ENCODE measurements at regions not wholly inside any gene's neighbourhood (a gene's known extent, or its start where the extent isn't known, plus 50 kb on each side); places are given as distances from the start of the nearest gene placed in this dataset.

DNA sequence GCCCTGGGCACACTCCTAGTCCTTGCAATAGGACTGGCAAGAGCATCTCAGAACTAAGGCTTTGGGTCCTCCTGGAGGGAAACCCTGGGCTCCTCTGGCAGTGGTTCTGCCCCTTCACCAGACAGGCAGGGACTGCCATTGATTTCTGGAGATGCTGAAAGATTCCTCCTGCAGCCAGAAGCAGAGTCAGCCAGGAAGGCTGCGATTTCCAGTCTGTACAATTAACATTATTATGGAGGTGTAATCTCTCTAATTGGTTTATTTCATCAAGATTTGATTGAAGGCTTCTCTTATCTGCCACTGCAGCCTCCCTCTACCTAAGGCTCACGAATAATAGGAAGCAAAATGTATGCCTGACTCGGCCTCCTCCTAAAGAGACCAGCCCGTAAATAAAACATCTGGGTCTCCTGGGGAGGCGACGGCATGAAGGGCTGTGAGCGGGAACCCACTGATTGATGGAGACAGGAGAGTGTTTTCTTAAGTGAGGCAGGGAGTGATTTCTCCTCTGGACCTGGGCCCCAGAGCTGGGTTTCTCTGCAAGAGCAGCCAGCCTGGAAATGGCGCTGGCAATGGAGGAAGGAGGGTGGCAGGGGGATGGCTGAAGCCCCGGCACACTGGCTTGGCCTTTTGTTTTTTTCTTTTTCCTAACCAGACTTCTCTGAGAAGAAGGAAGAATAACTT lies 689.6 kb downstream of the DHX35 start:
- DNase-seq, result no peak

- no peak for DNase-seq
Measured at GRCh38 chr20:39646874-39647413, 684.8 kb downstream of the DHX35 start.

DNA sequence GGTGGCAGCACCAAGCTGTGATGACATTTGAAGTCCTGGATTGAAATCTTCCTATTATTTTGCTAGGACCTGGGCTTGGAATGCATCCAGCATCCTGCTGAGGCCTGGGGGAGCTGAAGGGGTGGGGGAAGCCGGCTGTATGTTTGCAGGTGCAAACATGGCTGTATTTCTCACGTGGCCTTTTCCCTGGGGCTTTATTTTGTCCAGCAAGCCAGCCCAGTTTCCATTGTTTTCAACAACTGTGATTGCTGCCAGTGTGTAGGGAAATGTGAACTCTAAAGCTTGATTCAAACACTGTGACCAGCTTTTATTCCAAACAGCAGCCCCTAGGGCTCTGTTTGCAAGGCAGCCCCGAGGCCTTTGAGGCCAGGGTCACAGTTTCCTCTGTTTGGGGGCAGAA lies 683.0 kb downstream of the DHX35 start:
- DNase-seq, result no peak

DNA sequence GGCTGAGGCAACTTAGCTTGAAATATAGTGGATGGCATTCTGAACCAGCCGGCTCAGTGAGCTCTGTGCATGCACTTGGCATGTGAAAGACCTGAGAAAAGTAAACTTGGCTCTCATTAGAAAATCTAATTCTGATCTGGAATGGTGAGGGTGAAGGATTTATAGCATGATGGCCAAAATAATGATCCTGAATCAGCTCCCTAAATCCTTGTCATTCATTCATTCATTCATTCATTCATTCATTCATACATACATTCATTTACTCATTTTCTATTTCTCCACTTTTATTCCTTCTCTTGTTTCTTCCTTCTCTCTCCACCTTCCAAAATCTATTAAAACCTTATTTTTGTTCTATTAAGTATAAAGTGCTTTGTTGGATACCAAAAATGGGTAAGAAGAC lies 681.1 kb downstream of the DHX35 start:
- DNase-seq, result no peak

GRCh38 chr20:39641423-39641822 lies 679.3 kb downstream of the DHX35 start:
- no peak for DNase-seq

GRCh38 chr20:39640147-39640546 lies 678.0 kb downstream of the DHX35 start:
- no peak for DNase-seq

DNA sequence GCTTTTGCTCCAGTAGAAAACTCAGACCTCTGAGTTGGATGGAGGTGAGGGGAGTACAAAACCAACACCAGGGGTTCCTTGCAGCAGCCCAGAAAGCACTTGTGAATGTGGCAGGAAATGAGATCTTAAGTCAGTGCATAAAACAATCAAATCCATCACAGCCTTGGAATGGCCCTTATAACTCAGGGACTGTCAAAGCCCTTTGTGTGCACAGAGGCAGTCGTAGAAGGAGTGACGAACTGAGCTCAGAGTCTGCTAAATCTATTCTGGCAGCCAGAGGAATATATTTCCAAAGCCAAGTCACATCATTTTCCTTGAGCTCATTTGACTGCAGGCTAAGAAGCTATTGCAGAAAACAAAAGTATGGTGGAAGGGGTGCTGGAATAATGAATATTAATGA lies 676.6 kb downstream of the DHX35 start:
- DNase-seq, result no peak

- no peak for DNase-seq
Measured at GRCh38 chr20:39633689-39634088, 671.5 kb downstream of the DHX35 start.

DNA sequence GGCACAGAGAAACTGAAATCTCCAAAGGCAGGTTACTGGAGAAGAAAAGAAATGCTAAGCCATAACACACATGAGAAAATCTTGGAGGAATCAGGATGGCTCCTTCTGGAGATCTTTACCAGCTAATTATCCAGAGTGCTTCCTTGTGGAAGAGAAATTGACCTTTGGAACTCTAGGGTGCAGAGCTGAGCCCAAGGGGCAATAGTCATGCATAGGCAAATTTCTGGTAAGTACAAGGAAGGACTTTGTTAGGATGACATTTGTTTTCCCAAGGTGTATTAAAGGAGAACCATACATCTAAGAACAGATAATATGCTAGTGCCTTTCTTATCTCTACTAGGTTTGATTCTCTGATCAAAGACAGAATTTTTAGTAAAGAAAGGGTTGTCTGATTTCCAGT lies 670.6 kb downstream of the DHX35 start:
- no peak for DNase-seq

DNA sequence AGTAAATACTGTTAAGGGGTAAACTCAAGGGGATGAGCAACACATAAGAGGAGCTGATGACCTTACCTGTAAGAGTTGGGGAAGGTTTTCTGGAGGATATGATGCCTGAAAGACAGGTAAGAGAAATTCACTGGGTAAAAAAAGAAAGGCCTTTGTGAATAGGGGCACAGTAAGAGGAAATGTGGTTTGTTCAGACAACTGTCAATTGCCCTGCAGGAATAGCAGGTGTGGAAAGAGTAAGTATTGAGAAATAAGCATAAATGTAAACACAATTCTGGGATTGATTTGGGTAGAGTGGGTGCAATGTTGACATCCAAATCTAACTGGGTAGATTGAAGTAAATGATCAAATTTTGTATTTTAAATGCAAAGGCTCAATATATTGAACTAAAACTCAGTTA lies 670.0 kb downstream of the DHX35 start:
- DNase-seq, result no peak

DNA sequence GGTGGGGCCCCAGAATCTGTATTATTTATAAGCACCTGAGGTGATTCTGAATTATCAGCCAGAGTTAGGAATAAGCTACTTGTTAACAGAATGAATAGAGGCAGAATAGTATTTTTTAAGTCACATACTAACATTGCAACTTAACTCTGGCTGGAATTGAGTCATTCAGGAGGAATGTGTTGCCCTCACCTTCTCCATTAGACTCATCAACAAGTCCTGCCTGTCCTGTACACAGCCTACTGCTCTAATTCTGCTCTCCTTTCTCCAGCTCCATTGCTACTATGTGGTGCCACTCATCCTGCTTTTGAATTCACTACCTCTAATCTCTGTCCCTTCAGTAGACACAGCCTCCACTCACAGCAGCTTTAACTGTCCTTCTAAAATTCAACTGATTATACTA lies 669.4 kb downstream of the DHX35 start:
- no peak for DNase-seq

- no peak for DNase-seq
Measured at GRCh38 chr20:39630215-39630908, 668.2 kb downstream of the DHX35 start.

DNA sequence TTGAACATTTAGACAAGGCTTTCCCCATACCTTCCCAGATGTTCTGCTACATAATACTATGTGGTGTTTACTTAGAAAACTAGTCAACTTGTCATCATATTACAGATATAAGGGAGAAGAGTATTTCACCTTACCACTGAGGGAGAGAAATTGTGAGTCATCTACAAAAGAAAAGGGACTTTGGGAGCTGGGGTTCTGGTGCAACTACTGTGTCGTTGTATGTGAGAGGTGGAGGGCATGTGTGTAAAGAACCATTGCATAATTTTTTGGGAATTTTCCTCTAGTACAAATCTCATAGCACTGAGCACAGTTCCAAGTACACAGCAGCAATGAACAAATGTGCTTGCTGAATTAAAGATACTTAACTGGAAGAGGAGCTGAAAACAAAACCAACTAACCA lies 665.6 kb downstream of the DHX35 start:
- no peak for DNase-seq

DNA sequence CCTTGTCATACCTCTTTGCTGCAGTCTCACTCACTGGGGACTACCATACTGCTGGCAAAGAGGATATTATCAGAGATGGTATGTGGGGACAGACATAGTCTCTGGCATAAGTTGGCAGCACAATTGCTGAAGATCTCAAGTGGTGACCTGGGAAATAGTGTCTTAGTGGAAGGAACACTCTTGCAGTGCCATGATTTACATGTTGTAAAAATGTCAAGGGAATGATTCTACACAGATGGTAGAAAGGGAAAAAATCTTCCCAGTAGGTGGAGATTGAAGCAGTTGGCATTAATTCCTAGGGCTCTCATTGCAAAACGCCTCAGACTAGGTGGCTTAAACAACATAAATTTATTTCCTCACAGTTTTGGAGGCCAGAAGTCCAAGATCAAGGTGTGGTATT lies 662.2 kb downstream of the DHX35 start:
- DNase-seq, result no peak

DNA sequence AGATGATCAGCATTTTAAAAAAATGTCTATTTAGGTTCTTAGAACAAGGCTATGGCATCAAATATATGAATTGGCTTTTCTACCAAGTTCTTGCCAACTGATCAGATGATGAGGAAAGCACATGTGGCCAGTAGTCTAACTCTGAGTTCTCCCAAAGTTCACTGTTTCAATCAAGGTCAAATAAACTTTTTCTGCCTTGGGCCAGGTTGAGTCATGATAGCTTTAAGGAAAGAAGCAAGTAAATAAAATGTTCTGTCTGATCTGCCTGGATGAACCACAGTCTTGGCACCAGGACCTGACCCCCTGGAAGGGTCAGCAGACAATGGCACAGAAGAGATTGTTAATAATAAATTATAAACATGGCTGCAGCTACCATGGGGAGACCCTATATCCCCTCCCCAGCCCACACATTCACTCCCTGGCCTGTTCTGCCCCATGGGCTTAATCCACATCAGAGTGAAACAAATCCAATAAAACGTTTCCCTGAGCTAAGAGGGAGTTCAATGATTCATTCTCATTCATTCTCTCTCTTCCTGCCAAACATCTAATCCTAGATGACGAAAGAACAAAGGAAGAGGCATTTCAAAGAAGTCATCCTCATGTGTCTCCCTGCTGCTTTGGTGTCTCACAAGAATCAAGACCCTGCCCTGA lies 661.6 kb downstream of the DHX35 start:
- no peak for DNase-seq

GRCh38 chr20:39619271-39619785 lies 657.2 kb downstream of the DHX35 start:
- DNase-seq, result no peak

GRCh38 chr20:39611901-39612300 lies 649.8 kb downstream of the DHX35 start:
- no peak for DNase-seq

- no peak for DNase-seq
Measured at GRCh38 chr20:39607141-39607540, 645.0 kb downstream of the DHX35 start.

GRCh38 chr20:39605908-39606307 lies 643.8 kb downstream of the DHX35 start:
- no peak for DNase-seq

DNA sequence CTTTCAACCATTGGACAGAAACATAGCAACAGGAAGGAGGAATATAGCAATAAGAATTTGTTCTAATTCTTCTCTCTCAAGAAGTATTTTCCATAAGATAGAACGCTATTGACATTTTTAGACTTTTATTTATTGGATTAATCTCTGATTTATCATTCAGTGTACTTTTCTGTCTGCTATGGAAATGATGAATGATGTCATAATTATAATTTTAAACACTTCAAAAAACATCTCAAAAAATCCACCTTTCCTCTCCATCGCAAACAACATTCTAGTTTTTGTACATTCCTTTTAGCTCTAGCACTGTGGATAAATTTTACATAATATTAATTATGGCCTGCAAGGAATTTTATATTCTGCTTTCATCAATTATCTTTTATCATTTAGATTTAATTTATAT lies 643.2 kb downstream of the DHX35 start:
- no peak for DNase-seq

DNA sequence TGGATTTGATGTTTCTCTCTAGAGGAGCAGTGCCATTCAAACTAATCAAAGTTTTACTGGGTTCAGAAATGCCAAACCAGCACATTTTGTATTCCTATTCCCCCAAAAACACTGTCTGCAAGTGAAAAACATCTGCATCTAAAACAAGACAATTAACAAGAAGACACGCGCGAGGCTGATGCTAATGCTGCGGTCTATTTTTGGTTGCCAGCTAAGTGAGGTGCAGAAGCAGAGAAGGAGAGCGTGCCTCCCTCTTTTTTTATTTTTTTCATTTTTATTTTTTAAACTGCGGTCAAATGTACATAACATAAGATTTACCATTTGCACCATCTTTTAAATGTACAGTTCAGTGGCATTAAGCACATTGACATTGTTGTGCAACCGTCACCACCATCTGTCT lies 641.1 kb downstream of the DHX35 start:
- DNase-seq, result no peak

DNA sequence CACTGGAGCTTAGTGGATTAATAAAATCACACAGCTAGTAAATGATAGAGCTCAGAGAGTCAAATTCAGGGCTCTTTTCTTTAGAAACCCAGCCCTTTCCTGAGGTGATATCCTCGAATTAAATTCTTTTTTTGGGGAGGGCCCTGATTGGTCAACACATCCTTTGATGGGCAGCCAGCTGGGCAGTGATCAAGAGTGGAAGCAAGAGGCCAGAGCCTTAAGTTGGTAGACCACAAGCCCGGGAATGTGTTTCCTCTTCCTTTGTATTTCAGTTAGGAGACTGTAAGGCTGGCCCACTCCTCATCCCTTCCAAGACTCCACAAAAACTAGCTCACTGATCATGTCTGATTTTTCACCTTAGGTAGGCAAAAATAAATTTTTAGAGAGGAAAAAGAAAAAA lies 640.5 kb downstream of the DHX35 start:
- DNase-seq, result no peak

Data from amygdala (tissue), 56 donors.